ENCODE measurements at regions not wholly inside any gene's neighbourhood (a gene's known extent, or its start where the extent isn't known, plus 50 kb on each side); places are given as distances from the start of the nearest gene placed in this dataset.
A peak's percentile ranks its signal among the peaks of the same experiment; 100 is the strongest.

DNA sequence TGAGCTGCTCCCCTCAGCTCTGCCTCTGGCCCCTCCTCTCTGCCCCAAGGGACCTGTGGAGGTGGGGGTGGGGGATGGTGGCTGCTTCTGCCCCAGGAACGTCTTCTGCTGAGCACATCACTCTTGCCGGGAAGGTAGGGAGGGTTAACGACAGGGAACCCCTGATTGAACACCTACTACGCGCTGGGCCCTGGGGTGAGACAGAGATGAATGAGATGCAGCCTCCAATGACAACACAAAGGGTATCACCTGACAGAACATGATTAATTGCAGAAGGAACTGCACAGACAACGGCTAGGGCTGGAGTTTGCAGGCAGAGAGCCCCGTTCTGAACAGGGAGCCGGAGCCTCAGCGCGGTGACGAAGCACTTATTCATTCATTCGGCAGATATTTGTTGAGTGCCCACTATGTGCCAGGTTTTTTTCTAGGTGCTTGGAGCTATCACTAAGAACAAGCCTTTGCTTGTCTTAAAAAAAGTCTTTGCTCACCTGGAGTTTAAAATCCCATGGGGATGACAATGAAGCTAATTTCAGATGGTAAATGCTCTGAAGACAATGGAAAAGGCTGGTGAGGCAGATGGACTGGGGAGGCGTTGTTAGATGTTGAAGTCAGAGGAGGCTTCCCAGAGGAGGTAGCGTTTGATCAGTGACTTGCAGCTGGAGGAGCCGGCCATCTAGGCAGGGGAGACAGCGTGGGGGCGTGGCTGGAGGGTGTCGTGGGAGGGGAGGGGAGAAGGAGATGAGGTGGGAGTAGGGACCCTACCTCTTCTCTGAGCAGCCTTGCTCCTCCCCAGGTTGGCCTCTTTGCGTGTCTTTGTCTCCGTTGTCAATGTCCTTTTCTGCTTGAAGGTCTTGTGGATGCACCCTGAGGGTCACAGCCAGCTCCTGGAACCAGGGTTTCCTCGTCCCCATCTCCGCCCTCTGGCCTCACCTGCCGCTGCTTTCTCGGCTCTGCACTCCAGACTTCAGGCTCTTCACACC, 103.1 kb upstream of the CSF3R start:
- ATAC-seq (replicated peaks; ENCODE audit: extremely low read depth, poor library complexity, severe bottlenecking): no peak
- H3K27me3 Mint-ChIP-seq: peaks cover 73% of the 10 kb centered on the region
- no peaks in the 10 kb centered on the region for H3K4me1 Mint-ChIP-seq
- H3K36me3 Mint-ChIP-seq (ENCODE audit: insufficient read depth): peaks cover 2% of the 10 kb centered on the region
- H3K27ac Mint-ChIP-seq (ENCODE audit: low read depth): no peak overlapping the region
- no peak for DNase-seq (ENCODE audit: low spot score in 2 of 2)
- H3K9me3 Mint-ChIP-seq: no peaks in the 10 kb centered on the region
- no peak overlapping the region for H3K4me3 Mint-ChIP-seq

DNA sequence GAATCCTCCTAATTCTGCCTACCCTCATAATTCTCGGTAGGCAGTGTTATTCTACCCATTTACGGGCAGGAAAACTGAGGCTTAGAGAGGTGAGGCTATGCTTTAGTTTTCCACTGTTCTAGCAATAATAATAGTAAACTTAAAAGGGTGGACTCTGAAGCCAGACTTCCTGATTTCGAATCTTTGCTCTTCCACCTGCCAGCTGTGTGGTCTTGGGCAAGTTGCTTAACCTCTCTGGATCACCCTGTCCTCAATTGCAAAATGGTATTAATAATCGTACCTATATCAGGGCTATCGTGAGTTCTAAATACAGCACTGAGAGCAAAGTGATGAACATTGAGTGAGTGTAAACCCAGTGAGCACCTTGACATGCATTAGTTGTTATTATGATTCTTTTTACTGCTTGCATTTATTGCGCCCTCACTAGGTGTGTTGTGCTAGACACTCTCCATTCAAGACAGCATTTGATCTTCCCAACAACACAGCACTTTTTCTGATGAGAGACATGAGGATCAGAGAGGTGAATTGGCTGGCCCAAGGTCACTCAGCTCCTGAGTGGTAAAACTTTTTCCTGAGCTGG, 102.3 kb upstream of the CSF3R start:
- Mint-ChIP-seq H3K27me3 (peaks cover 68% of the 10 kb centered on the region), H3K9me3 (no peaks in the 10 kb centered on the region), H3K36me3 (ENCODE audit: insufficient read depth) (peaks cover 2% of the 10 kb centered on the region), H3K27ac (ENCODE audit: low read depth) (no peak overlapping the region), H3K4me3 (no peak overlapping the region), H3K4me1 (no peaks in the 10 kb centered on the region)
- DNase-seq (ENCODE audit: low spot score in 2 of 2) (no peak), ATAC-seq (replicated peaks; ENCODE audit: extremely low read depth, poor library complexity, severe bottlenecking) (no peak)

DNA sequence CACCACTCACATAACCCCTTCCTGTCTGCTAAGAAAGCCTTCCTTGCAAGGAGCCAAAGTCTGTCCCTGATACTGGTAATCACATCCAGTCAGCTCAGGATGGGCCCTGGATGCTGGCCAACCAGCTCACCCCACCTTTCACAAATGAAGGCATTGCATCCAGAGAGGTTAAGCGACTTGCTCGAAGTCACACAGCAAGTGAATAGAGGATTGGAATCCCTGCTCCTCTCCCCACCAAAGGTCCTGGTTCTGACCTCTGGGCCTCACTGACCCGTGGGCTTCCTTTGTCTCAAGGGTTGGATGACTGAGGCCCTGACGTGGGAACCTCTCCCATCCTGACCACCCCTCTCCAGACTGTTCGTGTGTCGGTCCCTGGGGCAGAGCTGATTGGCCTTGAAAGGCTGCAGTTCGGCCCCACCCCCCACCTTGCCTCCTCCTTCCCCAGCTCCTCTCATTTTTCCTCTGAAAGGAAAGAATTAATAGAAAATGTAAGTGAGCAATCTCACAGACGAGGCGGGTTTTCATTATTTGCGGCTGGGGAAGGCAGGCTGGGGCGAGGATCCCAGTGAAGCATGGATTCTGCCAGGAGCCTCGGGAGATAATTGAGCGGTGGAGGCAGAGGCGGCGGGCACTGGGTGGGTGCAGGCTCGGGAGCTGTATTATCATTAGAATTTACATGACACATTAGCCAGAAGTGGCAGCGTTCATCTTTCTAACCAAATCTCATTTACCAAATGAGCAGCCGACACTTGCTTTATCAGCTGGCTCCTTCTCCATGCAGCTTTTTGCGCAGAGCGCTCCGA, 101.5 kb upstream of the CSF3R start:
- no peaks in the 10 kb centered on the region for H3K36me3 Mint-ChIP-seq (ENCODE audit: insufficient read depth)
- ATAC-seq (replicated peaks; ENCODE audit: extremely low read depth, poor library complexity, severe bottlenecking) (no peak), DNase-seq (ENCODE audit: low spot score in 2 of 2) (no peak)
- no peak overlapping the region for H3K4me3 Mint-ChIP-seq
- H3K4me1 Mint-ChIP-seq: no peaks in the 10 kb centered on the region
- H3K27ac Mint-ChIP-seq (ENCODE audit: low read depth): no peak overlapping the region
- no peaks in the 10 kb centered on the region for H3K9me3 Mint-ChIP-seq
- peaks cover 61% of the 10 kb centered on the region for H3K27me3 Mint-ChIP-seq

DNA sequence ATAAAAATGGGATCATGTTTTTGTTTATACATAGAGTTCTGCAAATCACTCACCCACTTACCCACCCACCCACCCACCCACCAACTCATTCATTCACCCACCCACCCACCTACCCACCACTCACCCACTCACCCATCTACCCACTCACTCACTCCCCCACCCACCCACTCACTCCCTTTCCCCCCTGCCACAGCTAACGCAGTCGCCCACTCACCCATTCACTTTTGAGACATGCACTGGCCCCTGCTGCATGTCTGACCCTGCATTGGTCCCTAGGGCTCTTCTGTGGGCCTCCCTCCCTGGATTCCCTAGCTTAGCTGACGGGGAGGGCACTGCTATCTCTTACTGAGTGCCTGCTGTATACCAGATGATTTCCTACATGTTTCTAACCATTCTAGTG, 100.4 kb upstream of the CSF3R start:
- no peak for DNase-seq (ENCODE audit: low spot score in 2 of 2)
- H3K9me3 Mint-ChIP-seq: no peaks in the 10 kb centered on the region
- ATAC-seq (replicated peaks; ENCODE audit: extremely low read depth, poor library complexity, severe bottlenecking): no peak
- H3K4me1 Mint-ChIP-seq: no peaks in the 10 kb centered on the region
- H3K4me3 Mint-ChIP-seq: no peak overlapping the region
- H3K27ac Mint-ChIP-seq (ENCODE audit: low read depth): no peak overlapping the region
- H3K27me3 Mint-ChIP-seq: peaks cover 50% of the 10 kb centered on the region
- H3K36me3 Mint-ChIP-seq (ENCODE audit: insufficient read depth): no peaks in the 10 kb centered on the region

DNA sequence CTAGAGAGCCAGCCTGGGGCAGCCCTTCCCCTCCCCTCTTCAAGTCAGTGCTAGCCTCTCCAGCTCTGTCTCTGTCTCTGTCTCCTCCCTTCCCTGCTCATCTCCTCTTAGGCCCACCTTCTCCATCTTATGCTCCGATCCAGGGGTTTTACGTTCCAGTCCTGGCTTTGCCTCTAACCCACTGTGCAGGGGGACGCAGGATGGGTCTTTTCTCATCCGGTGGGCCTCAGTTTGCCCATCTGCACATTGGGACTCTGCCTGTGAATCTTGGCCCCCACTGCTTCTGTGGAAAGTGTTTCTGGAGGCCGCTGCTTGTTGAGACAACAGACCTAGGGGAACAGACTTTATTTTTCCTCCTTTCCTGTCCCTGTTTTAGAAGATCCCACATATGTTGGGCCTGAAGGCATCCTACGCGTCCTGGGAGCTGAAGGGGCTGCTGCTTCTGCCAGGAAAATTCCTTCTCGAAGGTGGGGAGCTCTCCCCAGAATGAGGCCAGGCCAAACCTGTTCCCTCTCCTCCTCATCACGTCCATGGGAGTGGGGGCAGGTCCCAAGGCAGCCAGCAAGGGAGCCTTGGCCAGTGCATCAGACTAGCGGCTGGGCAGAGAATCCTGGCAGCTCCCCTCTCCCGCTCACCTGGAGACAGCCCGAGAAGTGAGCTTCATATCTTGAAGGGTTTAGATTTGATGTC, 99.5 kb upstream of the CSF3R start:
- Mint-ChIP-seq H3K4me3 (no peak overlapping the region), H3K9me3 (no peaks in the 10 kb centered on the region), H3K27ac (ENCODE audit: low read depth) (no peak overlapping the region), H3K27me3 (peaks cover 41% of the 10 kb centered on the region), H3K36me3 (ENCODE audit: insufficient read depth) (no peaks in the 10 kb centered on the region), H3K4me1 (no peaks in the 10 kb centered on the region)
- DNase-seq (ENCODE audit: low spot score in 2 of 2) (no peak), ATAC-seq (replicated peaks; ENCODE audit: extremely low read depth, poor library complexity, severe bottlenecking) (no peak)

DNA sequence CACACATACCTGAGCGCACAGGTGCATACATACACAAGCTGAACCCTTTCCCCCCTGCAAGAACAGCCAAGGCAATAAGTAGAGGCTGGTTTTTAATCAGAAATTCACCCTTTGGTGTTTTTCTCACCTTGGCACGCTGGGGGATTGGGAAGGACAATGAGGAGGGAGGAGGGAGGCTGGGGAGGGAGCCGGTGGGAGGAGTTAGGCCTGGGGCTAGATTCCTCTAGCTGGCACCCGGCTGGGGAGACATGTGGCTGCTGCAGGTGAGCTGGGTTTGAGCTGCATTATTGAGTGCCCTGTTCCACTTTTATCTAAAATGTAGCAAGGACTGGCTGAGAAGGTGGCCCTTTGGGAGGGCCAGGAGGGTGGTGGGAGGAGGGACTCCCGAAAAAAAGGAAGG, 97.8 kb upstream of the CSF3R start:
- no peak overlapping the region for H3K4me3 Mint-ChIP-seq
- no peaks in the 10 kb centered on the region for H3K4me1 Mint-ChIP-seq
- no peak overlapping the region for H3K27ac Mint-ChIP-seq (ENCODE audit: low read depth)
- no peaks in the 10 kb centered on the region for H3K9me3 Mint-ChIP-seq
- peaks cover 32% of the 10 kb centered on the region for H3K27me3 Mint-ChIP-seq
- DNase-seq (ENCODE audit: low spot score in 2 of 2): no peak
- H3K36me3 Mint-ChIP-seq (ENCODE audit: insufficient read depth): no peaks in the 10 kb centered on the region
- ATAC-seq (replicated peaks; ENCODE audit: extremely low read depth, poor library complexity, severe bottlenecking): no peak

DNA sequence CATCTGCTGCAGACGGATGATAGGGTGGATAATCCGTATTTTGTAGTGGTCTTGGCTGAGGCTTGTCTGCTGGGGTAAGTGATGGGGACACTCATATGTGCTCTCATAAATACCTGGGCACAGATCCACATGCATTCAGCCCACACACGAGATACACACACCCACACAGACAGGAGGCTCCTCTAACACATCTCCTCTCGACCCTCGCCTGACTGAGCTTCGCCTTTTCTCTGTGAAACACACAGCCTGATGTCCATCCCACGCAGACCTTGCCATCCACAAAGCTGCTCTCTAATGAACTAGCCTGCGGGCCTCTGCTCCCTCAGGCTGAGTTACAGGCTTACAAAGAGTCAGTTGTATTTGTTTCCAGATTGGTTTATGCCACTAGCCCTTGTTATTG, 96.3 kb upstream of the CSF3R start:
- H3K4me3 Mint-ChIP-seq: no peak overlapping the region
- H3K9me3 Mint-ChIP-seq: no peaks in the 10 kb centered on the region
- no peaks in the 10 kb centered on the region for H3K4me1 Mint-ChIP-seq
- H3K36me3 Mint-ChIP-seq (ENCODE audit: insufficient read depth): no peaks in the 10 kb centered on the region
- no peak for ATAC-seq (replicated peaks; ENCODE audit: extremely low read depth, poor library complexity, severe bottlenecking)
- DNase-seq (ENCODE audit: low spot score in 2 of 2): no peak
- no peak overlapping the region for H3K27ac Mint-ChIP-seq (ENCODE audit: low read depth)
- peaks cover 33% of the 10 kb centered on the region for H3K27me3 Mint-ChIP-seq

DNA sequence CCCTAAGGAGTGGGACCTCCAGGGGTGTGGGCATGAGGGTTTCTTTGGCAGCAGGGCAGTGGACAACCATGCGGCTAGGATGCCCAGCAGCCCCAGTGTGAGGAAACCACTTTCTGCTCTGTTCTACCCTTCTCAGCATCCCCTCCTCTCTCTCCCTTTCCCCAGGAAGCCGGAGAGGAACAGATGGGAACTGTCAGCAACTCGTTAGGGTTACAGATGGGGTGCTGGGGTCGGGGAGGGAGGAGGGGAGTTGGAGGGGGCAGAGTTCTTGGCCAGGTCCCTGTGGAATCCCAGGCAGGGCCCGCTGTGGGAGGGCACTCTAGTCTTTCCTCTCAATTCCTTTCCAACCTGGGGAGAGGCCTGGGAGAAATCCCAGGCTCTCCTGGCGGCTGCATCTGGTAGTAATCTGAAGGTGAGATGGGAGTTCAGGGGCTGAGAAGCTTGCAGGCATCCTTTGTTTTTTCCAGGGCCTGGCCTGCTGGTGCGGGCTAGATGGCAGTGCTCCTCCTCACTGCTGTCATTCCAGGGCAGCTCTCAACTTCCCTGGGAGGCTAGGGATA, 93.9 kb upstream of the CSF3R start:
- Mint-ChIP-seq H3K27me3 (peaks cover 44% of the 10 kb centered on the region), H3K36me3 (ENCODE audit: insufficient read depth) (no peaks in the 10 kb centered on the region), H3K4me1 (no peaks in the 10 kb centered on the region), H3K9me3 (no peaks in the 10 kb centered on the region), H3K4me3 (no peak overlapping the region), H3K27ac (ENCODE audit: low read depth) (no peak overlapping the region)
- ATAC-seq (replicated peaks; ENCODE audit: extremely low read depth, poor library complexity, severe bottlenecking) (no peak), DNase-seq (ENCODE audit: low spot score in 2 of 2) (no peak)

DNA sequence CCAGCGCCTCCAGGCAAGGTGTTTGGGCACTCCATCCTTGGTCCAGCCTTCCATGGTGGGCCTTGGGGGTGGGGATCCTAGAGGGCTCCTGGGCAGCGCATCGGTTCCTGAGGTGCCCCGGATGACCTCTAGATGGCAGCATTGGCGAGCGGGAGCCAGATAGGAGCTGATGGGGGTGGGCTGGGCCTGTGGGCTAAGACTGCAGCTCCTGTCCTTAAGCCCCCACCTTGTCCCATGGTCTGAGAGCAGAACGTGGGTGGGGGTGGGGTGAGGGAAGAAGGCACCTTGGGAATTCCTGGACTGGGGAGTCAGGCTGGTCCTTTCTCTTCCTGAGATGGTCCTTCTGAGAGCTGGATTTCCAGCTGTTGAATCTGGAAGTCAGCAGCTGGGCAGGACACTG, 93.4 kb upstream of the CSF3R start:
- peak; percentile 18 to 36 for DNase-seq (ENCODE audit: low spot score in 2 of 2)
- no peak overlapping the region for H3K27ac Mint-ChIP-seq (ENCODE audit: low read depth)
- H3K36me3 Mint-ChIP-seq (ENCODE audit: insufficient read depth): no peaks in the 10 kb centered on the region
- no peak overlapping the region for H3K4me3 Mint-ChIP-seq
- peaks cover 44% of the 10 kb centered on the region for H3K27me3 Mint-ChIP-seq
- H3K9me3 Mint-ChIP-seq: no peaks in the 10 kb centered on the region
- no peak for ATAC-seq (replicated peaks; ENCODE audit: extremely low read depth, poor library complexity, severe bottlenecking)
- H3K4me1 Mint-ChIP-seq: no peaks in the 10 kb centered on the region

DNA sequence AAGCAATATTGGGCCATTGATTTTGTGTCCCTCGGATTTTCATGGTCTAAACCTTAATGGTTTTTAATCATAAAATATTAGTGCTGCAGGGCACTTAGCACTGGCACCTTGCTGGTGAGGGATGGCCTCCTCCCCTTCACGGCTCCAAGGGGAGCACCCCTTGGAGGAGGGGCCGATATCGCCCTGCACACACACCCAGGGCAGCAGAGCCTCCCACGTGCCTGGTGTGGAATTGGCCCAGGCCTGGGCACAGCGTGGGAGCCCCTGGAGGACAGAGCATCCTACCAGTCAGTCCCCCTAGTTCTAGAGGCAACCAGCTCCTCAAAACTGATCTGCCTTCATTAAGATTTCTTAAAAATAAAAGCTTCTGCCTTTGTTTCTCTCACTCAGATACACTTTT, 90.7 kb upstream of the CSF3R start:
- Mint-ChIP-seq H3K36me3 (ENCODE audit: insufficient read depth) (no peaks in the 10 kb centered on the region), H3K9me3 (no peaks in the 10 kb centered on the region), H3K4me3 (no peak overlapping the region), H3K4me1 (no peaks in the 10 kb centered on the region), H3K27me3 (peaks cover 44% of the 10 kb centered on the region), H3K27ac (ENCODE audit: low read depth) (no peak overlapping the region)
- DNase-seq (ENCODE audit: low spot score in 2 of 2) (no peak), ATAC-seq (replicated peaks; ENCODE audit: extremely low read depth, poor library complexity, severe bottlenecking) (no peak)

DNA sequence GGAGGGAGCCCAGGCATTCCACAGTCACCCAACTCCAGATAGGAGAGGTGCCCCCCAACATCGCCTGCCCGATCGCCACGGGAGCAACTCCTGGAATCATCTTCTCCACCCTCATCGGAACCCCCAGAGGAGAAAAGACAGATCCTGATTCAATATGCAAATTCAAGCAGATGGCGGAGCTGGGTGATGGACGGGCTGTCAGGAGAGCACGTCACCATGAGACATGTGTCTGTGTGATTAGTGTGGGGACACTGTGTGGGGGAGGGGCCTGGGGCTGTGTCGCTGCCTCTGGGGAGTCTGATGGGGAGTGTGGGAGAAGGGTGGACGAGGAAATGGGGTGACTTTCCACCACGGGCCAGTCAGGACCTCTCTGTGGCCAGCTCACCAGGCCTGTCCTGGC, 90.2 kb upstream of the CSF3R start:
- no peaks in the 10 kb centered on the region for H3K9me3 Mint-ChIP-seq
- no peak overlapping the region for H3K27ac Mint-ChIP-seq (ENCODE audit: low read depth)
- no peaks in the 10 kb centered on the region for H3K36me3 Mint-ChIP-seq (ENCODE audit: insufficient read depth)
- peaks cover 44% of the 10 kb centered on the region for H3K27me3 Mint-ChIP-seq
- no peaks in the 10 kb centered on the region for H3K4me1 Mint-ChIP-seq
- H3K4me3 Mint-ChIP-seq: no peak overlapping the region
- DNase-seq (ENCODE audit: low spot score in 2 of 2): no peak
- no peak for ATAC-seq (replicated peaks; ENCODE audit: extremely low read depth, poor library complexity, severe bottlenecking)

DNA sequence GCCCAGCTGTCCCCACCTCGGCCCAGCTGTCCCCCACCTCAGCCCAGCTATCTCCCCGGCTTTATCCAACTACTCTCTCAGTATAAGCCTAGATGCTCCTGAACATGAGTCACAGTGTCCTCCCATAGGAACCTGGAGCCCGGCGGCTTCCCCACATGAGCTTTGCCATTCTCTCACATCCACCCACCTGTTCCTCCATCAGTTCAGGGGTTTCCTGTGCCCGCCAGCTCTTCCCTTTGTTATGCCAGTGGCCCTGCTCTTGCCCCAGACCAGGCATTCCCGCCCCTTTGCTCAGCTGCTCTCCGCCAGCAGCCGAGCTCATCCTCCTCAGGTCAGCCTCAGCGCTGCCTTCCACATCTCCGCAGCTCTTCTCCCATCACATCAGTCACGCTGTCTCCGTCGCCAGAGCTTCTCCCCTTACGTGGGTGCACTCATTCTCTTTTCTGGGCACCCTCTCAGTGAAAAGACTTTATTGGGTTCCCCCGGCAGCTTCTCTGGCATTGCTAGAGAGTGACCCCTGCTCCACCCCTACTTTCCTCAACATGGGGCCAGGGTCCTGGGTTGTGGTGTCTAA, 89.5 kb upstream of the CSF3R start:
- Mint-ChIP-seq H3K36me3 (ENCODE audit: insufficient read depth) (no peaks in the 10 kb centered on the region), H3K4me1 (no peaks in the 10 kb centered on the region), H3K4me3 (no peak overlapping the region), H3K27ac (ENCODE audit: low read depth) (no peak overlapping the region), H3K27me3 (peaks cover 44% of the 10 kb centered on the region), H3K9me3 (no peaks in the 10 kb centered on the region)
- ATAC-seq (replicated peaks; ENCODE audit: extremely low read depth, poor library complexity, severe bottlenecking): no peak
- no peak for DNase-seq (ENCODE audit: low spot score in 2 of 2)

Measured in central memory CD8-positive, alpha-beta T cell (primary cell).